EL (cell line): ENCODE measurements at regions not wholly inside any gene's neighbourhood (a gene's known extent, or its start where the extent isn't known, plus 50 kb on each side); places are given as distances from the start of the nearest gene placed in this dataset.

ENCODE experiments used
- DNase-seq: peaks from one replicate; pipeline ENCODE4 v3.0.0-alpha.2; 2016

- no peak for DNase-seq
Measured at GRCh38 chr16:50991436-50991835, 159.6 kb downstream of the SALL1 start.

GRCh38 chr16:50991006-50991405, 160.1 kb downstream of the SALL1 start:
- DNase-seq = no peak

GRCh38 chr16:50989047-50989446, 162.0 kb downstream of the SALL1 start:
- no peak for DNase-seq

GRCh38 chr16:50988441-50988840, 162.6 kb downstream of the SALL1 start:
- no peak for DNase-seq

- no peak for DNase-seq
Measured at GRCh38 chr16:50986453-50986852, 164.6 kb downstream of the SALL1 start.

- DNase-seq = no peak
Measured at GRCh38 chr16:50985733-50986132, 165.3 kb downstream of the SALL1 start.

GRCh38 chr16:50984688-50985087, 166.4 kb downstream of the SALL1 start:
- no peak for DNase-seq

- no peak for DNase-seq
Measured at GRCh38 chr16:50982808-50983207, 168.3 kb downstream of the SALL1 start.

- DNase-seq = no peak
Measured at GRCh38 chr16:50981951-50982350, 169.1 kb downstream of the SALL1 start.

- DNase-seq = no peak
Measured at GRCh38 chr16:50980666-50981065, 170.4 kb downstream of the SALL1 start.

- DNase-seq = no peak
Measured at GRCh38 chr16:50979806-50980620, 171.1 kb downstream of the SALL1 start.

GRCh38 chr16:50977138-50977537, 173.9 kb downstream of the SALL1 start:
- DNase-seq = no peak

- no peak for DNase-seq
Measured at GRCh38 chr16:50974438-50975036, 176.5 kb downstream of the SALL1 start.

- DNase-seq = no peak
Measured at GRCh38 chr16:50972876-50973275, 178.2 kb downstream of the SALL1 start.

GRCh38 chr16:50970281-50970680, 180.8 kb downstream of the SALL1 start:
- DNase-seq = no peak

GRCh38 chr16:50967827-50968612, 183.1 kb downstream of the SALL1 start:
- no peak for DNase-seq

GRCh38 chr16:50964491-50964890, 186.6 kb downstream of the SALL1 start:
- no peak for DNase-seq

- no peak for DNase-seq
Measured at GRCh38 chr16:50961952-50962351, 189.1 kb downstream of the SALL1 start.

GRCh38 chr16:50960517-50961202, 190.4 kb downstream of the SALL1 start:
- no peak for DNase-seq

- no peak for DNase-seq
Measured at GRCh38 chr16:50957056-50957455, 194.0 kb downstream of the SALL1 start.

GRCh38 chr16:50956637-50957036, 194.4 kb downstream of the SALL1 start:
- no peak for DNase-seq

GRCh38 chr16:50955311-50955710, 195.8 kb downstream of the SALL1 start:
- no peak for DNase-seq

GRCh38 chr16:50954469-50954868, 196.6 kb downstream of the SALL1 start:
- DNase-seq = no peak
